Duodenal mucosa (tissue), 2 donors: ENCODE measurements at regions not wholly inside any gene's neighbourhood (a gene's known extent, or its start where the extent isn't known, plus 50 kb on each side); places are given as distances from the start of the nearest gene placed in this dataset.
"Not testable (repeated sequence)": the region's sequence is repeated elsewhere in the genome, so short reads cannot be mapped to it uniquely, and the experiment has no call there.

Experiments
- H3K27ac ChIP-seq: one replicate; pipeline ENCODE4 v1.7.0; 2013; ENCODE audit warnings: low read depth, low read length
- H3K27me3 ChIP-seq, 2 donors: one replicate each; pipeline ENCODE4 v1.7.0; 2013; ENCODE audit warnings: low read length in 2 of 2, control low read depth in 1 of 2; ENCODE audit not compliant: insufficient read depth in 2 of 2, control insufficient read depth in 1 of 2
- H3K36me3 ChIP-seq, 2 donors: one replicate each; pipeline ENCODE4 v1.7.0; 2013; ENCODE audit warnings: low read length in 2 of 2, control low read depth in 1 of 2; ENCODE audit not compliant: insufficient read depth in 2 of 2, control insufficient read depth in 1 of 2
- H3K4me1 ChIP-seq, 2 donors: one replicate each; pipeline ENCODE4 v1.7.0; 2013; ENCODE audit warnings: low read length in 2 of 2, control low read depth in 1 of 2; ENCODE audit not compliant: insufficient read depth in 2 of 2, control insufficient read depth in 1 of 2
- H3K4me3 ChIP-seq, 2 donors: one replicate each; pipeline ENCODE4 v1.7.0; 2013; ENCODE audit warnings: low read length in 2 of 2, low read depth in 1 of 2
- H3K9ac ChIP-seq, 2 donors: one replicate each; pipeline ENCODE4 v1.7.0; 2013; ENCODE audit warnings: low read length in 2 of 2, low read depth in 1 of 2
- H3K9me3 ChIP-seq, 2 donors: one replicate each; pipeline ENCODE4 v1.7.0; 2013; ENCODE audit warnings: low read length in 2 of 2, control low read depth in 1 of 2; ENCODE audit not compliant: control insufficient read depth in 1 of 2

DNA sequence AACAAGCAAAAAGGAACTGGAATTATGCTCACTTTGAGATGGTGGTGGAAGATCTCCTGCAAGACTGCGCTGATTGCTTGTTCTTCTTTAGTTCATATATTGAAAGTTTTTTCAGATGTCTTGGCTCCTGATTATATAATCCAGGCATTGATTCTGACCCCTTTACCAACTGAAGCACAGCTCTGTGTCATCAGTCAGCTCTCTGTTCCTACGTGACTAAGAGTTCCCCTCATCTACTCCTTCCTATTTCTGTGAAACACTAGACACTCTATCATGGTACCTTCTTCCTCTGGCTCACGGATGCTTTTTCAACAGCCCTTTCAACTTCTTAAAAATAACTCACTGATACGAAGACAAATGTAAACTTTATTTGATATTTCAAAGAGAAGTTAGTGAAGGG lies 788.6 kb downstream of the SOCS6 start:
- Histone ChIP-seq H3K36me3 (no peaks in the 10 kb centered on the region), H3K27me3 (no peaks in the 10 kb centered on the region), H3K9ac (no peak overlapping the region), H3K9me3 (no peaks in the 10 kb centered on the region), H3K27ac (no peak overlapping the region), H3K4me3 (no peak overlapping the region), H3K4me1 (no peaks in the 10 kb centered on the region)

DNA sequence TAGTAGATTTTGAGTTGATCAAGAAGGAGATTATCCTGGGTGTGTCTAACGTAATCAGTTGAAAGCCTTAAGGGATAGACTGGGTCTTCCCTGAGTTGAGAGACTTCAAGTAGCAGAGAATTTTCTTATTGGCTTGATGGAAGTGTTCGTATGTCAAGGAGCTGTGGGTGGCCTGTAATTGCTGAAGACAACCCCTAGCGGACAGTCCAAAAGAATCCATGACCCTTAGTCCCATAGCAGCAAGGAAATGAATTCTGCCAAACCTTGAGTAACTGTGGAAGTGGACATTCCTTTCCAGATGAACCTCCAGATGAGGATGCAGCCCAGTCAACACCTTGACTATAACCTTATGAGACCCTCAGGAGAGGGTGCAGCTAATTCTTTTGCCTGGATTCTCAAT lies 786.3 kb downstream of the SOCS6 start:
- Histone ChIP-seq H3K36me3 (no peaks in the 10 kb centered on the region), H3K4me3 (no peak overlapping the region), H3K9ac (no peak overlapping the region), H3K4me1 (no peaks in the 10 kb centered on the region), H3K9me3 (no peaks in the 10 kb centered on the region), H3K27ac (no peak overlapping the region), H3K27me3 (no peaks in the 10 kb centered on the region)

DNA sequence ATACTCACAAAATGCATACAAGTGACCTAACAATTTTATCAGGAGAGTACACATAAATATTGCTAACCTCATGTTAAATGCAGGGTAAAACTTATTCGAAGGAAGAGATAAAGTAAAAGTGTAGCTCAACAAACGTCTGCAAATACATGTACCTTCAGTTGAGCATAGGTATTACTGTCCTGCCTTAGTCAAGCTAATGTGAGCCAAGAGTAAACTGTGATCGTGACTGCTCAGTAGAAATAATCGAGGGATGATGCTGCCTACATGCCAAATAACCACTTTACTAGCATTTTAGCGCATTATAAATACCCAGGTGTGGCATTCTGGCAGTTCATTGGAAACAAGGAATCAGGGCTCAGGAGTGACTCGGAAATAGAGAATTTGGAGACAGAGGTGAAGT lies 779.5 kb downstream of the SOCS6 start:
- Histone ChIP-seq H3K9me3 (peaks cover 0 to 11% of the 10 kb centered on the region in 2 donors), H3K9ac (no peak overlapping the region), H3K27ac (no peak overlapping the region), H3K36me3 (no peaks in the 10 kb centered on the region), H3K4me1 (no peaks in the 10 kb centered on the region), H3K4me3 (no peak overlapping the region), H3K27me3 (no peaks in the 10 kb centered on the region)

DNA sequence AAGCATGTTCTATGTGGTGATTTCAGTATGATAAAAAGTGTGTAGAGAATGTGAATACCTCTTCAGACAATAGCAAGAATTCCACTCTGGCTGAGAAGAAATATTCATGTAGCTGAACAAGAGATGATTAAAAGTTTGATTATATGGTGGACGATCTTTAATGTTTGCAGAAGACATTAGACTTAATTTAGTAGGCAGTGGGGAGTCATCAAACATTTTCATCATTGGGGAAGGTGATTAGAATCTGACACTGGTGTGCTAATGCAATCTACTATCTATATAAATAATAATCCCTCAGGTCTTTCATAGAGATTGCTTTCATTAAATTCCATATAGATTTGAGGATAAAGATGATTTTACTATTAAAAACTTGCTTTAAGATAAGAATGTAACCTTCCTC lies 761.0 kb downstream of the SOCS6 start:
- no peak overlapping the region for H3K4me3 ChIP-seq
- no peaks in the 10 kb centered on the region for H3K4me1 ChIP-seq
- H3K36me3 ChIP-seq: no peaks in the 10 kb centered on the region
- H3K9ac ChIP-seq: no peak overlapping the region
- no peaks in the 10 kb centered on the region for H3K9me3 ChIP-seq
- H3K27me3 ChIP-seq: no peaks in the 10 kb centered on the region
- H3K27ac ChIP-seq: no peak overlapping the region

DNA sequence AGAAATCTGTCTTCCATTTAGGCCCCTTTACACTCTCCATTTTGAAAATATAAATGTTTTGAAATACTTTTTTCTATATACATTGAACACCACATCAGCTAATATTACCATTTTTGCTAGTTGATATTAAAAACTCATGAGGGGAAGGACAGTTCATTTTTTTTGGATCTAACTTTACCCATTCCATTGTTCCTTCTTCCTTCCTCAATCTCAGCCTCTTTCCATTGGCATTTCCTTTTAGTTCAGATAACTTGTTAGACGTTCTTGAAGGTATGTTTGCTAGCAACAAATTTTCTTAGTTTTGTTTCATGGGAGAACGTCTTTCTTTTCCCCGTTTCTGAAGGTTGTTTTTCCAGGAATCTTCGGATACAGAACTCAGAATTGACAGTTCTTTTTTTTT lies 759.0 kb downstream of the SOCS6 start:
- H3K9me3 ChIP-seq: no peaks in the 10 kb centered on the region
- no peak overlapping the region for H3K9ac ChIP-seq
- H3K4me1 ChIP-seq: no peaks in the 10 kb centered on the region
- H3K27ac ChIP-seq: no peak overlapping the region
- H3K27me3 ChIP-seq: no peaks in the 10 kb centered on the region
- H3K4me3 ChIP-seq: no peak overlapping the region
- no peaks in the 10 kb centered on the region for H3K36me3 ChIP-seq

DNA sequence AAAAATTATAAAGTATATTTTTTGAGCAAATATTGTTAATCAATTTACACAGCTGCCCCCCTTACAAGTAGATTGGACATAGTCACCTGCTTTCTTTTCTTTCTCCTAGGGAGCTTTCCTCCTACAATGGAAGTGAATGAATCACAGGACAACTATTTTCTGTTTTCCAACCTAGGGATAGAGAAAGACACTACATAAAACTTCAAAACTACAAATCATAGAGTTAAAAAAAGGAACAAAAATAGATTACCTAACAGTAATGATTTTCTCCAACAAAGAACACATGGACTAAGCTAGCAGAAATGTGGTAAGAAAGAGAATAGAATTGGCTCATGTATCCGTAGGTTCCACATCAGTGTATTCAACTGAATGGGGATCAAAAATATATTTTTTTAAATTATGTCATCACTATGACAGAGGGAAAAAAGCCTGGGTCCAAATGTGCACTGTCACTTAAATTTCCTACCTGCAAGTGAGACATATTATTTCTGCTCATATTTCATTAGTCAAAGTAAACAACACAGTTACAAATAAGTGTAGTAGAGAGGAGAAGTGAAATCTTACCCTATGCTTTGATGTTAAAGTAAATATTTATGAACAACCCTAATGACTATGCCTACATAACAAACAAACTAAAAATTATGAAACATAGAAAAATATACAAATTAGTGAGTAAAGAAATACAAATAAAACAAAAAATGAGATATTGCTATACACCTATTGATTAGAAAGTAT lies 756.7 kb downstream of the SOCS6 start:
- Histone ChIP-seq H3K36me3 (no peaks in the 10 kb centered on the region), H3K9me3 (no peaks in the 10 kb centered on the region), H3K27me3 (no peaks in the 10 kb centered on the region), H3K27ac (no peak overlapping the region), H3K4me3 (no peak overlapping the region), H3K9ac (no peak overlapping the region), H3K4me1 (no peaks in the 10 kb centered on the region)

DNA sequence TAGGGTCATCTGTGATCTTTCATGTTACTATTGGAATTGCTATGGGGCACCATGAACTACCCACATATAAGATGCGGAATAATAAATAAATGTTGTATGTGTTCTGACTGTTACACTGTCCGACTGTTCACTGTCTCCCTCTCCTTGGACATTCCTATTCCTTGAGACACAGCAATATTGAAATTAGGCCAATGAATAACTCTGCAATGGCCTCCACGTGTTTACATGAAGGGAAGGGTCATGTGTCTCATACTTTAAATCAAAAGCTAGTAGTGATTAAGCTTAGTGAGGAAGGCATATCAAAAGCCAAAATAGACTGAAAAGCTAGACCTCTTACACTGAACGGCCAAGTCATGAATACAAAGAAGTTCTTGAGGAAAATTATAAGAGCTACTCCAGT lies 751.3 kb downstream of the SOCS6 start:
- no peaks in the 10 kb centered on the region for H3K36me3 ChIP-seq
- H3K4me1 ChIP-seq: no peaks in the 10 kb centered on the region
- H3K4me3 ChIP-seq: no peak overlapping the region
- no peak overlapping the region for H3K9ac ChIP-seq
- no peaks in the 10 kb centered on the region for H3K27me3 ChIP-seq
- H3K9me3 ChIP-seq: peaks cover 2 to 3% of the 10 kb centered on the region in 2 donors
- no peak overlapping the region for H3K27ac ChIP-seq

DNA sequence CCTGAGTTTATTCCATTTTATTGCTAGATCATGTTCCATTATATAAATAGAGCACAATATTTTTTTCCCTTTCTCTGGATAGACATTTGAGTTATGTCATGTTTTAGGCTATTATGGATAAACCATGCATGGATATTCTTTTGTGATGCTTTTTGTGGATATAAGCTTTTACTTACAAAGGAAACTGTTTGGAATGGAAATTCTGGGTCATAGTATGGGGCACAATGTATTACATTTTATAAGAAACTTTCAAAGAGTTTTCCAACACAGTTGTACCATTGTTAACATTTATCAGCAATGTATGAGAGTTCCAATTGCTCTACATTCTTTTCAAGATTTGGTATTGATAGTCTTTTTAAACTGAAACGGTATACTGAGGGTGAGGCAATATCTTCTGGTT lies 749.4 kb downstream of the SOCS6 start:
- no peak overlapping the region for H3K4me3 ChIP-seq
- H3K36me3 ChIP-seq: no peaks in the 10 kb centered on the region
- no peak overlapping the region for H3K9ac ChIP-seq
- H3K9me3 ChIP-seq: peaks cover 2 to 3% of the 10 kb centered on the region in 2 donors
- H3K4me1 ChIP-seq: no peaks in the 10 kb centered on the region
- H3K27me3 ChIP-seq: no peaks in the 10 kb centered on the region
- no peak overlapping the region for H3K27ac ChIP-seq

DNA sequence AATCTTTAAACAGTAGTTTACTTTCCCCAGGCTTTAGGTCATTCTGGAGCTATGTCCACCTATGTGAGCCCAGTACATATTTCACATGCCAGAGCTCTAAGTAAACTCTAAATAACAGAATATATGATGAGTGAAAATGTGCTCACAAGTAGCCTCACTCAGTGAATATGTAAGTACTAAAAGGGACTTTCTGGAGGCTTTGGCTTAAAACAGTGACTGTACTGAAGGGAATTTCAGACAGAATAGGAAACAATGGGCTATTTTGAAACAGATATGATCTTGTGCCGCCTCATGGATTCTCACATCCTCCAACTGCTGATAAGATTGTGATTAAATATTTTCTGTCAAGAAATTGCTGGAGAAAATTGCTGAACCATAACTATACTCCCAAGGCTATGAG lies 747.9 kb downstream of the SOCS6 start:
- Histone ChIP-seq H3K27ac (no peak overlapping the region), H3K9ac (no peak overlapping the region), H3K36me3 (no peaks in the 10 kb centered on the region), H3K4me3 (no peak overlapping the region), H3K4me1 (no peaks in the 10 kb centered on the region), H3K9me3 (peaks cover 3 to 4% of the 10 kb centered on the region in 2 donors), H3K27me3 (no peaks in the 10 kb centered on the region)

DNA sequence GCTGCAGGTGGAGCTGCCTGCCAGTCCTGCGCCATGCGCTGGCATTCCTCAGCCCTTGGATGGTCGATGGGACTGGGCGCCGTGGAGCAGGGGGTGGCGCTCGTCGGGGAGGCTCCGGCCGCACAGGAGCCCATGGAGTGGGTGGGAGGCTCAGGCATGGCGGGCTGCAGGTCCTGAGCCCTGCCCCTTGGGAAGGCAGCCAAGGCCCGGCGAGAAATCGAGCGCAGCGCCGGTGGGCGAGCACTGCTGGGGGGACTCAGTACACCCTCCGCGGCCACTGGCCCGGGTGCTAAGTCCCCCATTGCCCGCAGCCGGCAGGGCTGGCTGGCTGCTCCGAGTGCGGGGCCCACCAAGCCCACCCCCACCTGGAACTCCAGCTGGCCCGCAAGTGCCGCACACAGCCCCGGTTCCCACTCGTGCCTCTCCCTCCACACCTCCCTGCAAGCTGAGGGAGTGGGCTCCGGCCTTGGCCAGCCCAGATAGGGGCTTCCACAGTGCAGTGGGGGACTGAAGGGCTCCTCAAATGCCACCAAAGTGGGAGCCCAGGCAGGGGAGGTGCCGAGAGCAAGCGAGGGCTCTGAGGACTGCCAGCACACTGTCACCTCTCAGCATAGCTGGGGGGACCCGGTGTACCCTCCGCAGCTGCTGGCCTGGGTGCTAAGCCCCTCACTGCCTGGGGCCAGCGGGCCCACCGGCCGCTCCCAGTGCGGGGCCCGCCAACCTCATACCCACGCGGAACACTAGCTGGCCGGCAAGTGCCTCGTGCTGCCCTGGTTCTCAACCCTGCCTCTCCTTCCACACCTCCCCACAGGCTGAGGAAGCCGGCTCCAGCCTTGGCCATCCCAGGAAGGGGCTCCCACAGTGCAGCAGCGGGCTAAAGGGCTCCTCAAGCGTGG lies 742.7 kb downstream of the SOCS6 start:
- not testable (repeated sequence) for H3K4me3 ChIP-seq, H3K27ac ChIP-seq, H3K27me3 ChIP-seq, H3K9ac ChIP-seq, H3K4me1 ChIP-seq, H3K36me3 ChIP-seq
- H3K9me3 ChIP-seq: peaks cover 0 to 10% of the 10 kb centered on the region in 2 donors
